ENCODE measurements at regions not wholly inside any gene's neighbourhood (a gene's known extent, or its start where the extent isn't known, plus 50 kb on each side); places are given as distances from the start of the nearest gene placed in this dataset.
"Not testable (repeated sequence)": the region's sequence is repeated elsewhere in the genome, so short reads cannot be mapped to it uniquely, and the experiment has no call there.

GRCh38 chr15:36195361-36196007 lies 383.9 kb upstream of the CDIN1 start:
- DNase-seq, H3K27me3 ChIP-seq, H3K36me3 ChIP-seq, H3K4me3 ChIP-seq, H3K9me3 ChIP-seq: not testable (repeated sequence)

- DNase-seq: no peak
- no peaks in the 10 kb centered on the region for H3K36me3 ChIP-seq
- no peak overlapping the region for H3K4me3 ChIP-seq
- no peaks in the 10 kb centered on the region for H3K9me3 ChIP-seq
- no peaks in the 10 kb centered on the region for H3K27me3 ChIP-seq
Measured at GRCh38 chr15:36208868-36209582, 370.4 kb upstream of the CDIN1 start.

GRCh38 chr15:36210426-36210825 lies 369.0 kb upstream of the CDIN1 start:
- H3K9me3 ChIP-seq: no peaks in the 10 kb centered on the region
- no peak overlapping the region for H3K4me3 ChIP-seq
- no peaks in the 10 kb centered on the region for H3K36me3 ChIP-seq
- no peaks in the 10 kb centered on the region for H3K27me3 ChIP-seq
- no peak for DNase-seq

GRCh38 chr15:36218322-36218721 lies 361.1 kb upstream of the CDIN1 start:
- Histone ChIP-seq H3K36me3 (no peaks in the 10 kb centered on the region), H3K27me3 (no peaks in the 10 kb centered on the region), H3K9me3 (no peaks in the 10 kb centered on the region), H3K4me3 (no peak overlapping the region)
- DNase-seq: no peak

GRCh38 chr15:36218991-36219390 lies 360.4 kb upstream of the CDIN1 start:
- no peaks in the 10 kb centered on the region for H3K36me3 ChIP-seq
- DNase-seq: no peak
- no peak overlapping the region for H3K4me3 ChIP-seq
- H3K9me3 ChIP-seq: no peaks in the 10 kb centered on the region
- H3K27me3 ChIP-seq: no peaks in the 10 kb centered on the region

GRCh38 chr15:36221992-36222391 lies 357.4 kb upstream of the CDIN1 start:
- no peaks in the 10 kb centered on the region for H3K9me3 ChIP-seq
- H3K36me3 ChIP-seq: no peaks in the 10 kb centered on the region
- H3K27me3 ChIP-seq: no peaks in the 10 kb centered on the region
- no peak for DNase-seq
- no peak overlapping the region for H3K4me3 ChIP-seq

GRCh38 chr15:36230776-36231175 lies 348.6 kb upstream of the CDIN1 start:
- DNase-seq: no peak
- Histone ChIP-seq H3K4me3 (no peak overlapping the region), H3K36me3 (no peaks in the 10 kb centered on the region), H3K27me3 (no peaks in the 10 kb centered on the region), H3K9me3 (no peaks in the 10 kb centered on the region)

GRCh38 chr15:36232491-36232890 lies 346.9 kb upstream of the CDIN1 start:
- Histone ChIP-seq H3K36me3 (no peaks in the 10 kb centered on the region), H3K27me3 (no peaks in the 10 kb centered on the region), H3K9me3 (no peaks in the 10 kb centered on the region), H3K4me3 (no peak overlapping the region)
- DNase-seq: no peak

GRCh38 chr15:36234743-36235142 lies 344.7 kb upstream of the CDIN1 start:
- Histone ChIP-seq H3K36me3 (no peaks in the 10 kb centered on the region), H3K4me3 (no peak overlapping the region), H3K27me3 (no peaks in the 10 kb centered on the region), H3K9me3 (no peaks in the 10 kb centered on the region)
- no peak for DNase-seq

GRCh38 chr15:36235173-36235572 lies 344.3 kb upstream of the CDIN1 start:
- H3K36me3 ChIP-seq: no peaks in the 10 kb centered on the region
- H3K27me3 ChIP-seq: no peaks in the 10 kb centered on the region
- H3K4me3 ChIP-seq: no peak overlapping the region
- DNase-seq: no peak
- H3K9me3 ChIP-seq: no peaks in the 10 kb centered on the region

GRCh38 chr15:36239509-36239908 lies 339.9 kb upstream of the CDIN1 start:
- Histone ChIP-seq H3K4me3 (no peak overlapping the region), H3K36me3 (no peaks in the 10 kb centered on the region), H3K27me3 (no peaks in the 10 kb centered on the region), H3K9me3 (no peaks in the 10 kb centered on the region)
- no peak for DNase-seq

GRCh38 chr15:36251450-36251849 lies 328.0 kb upstream of the CDIN1 start:
- no peak overlapping the region for H3K4me3 ChIP-seq

GRCh38 chr15:36252146-36252711 lies 327.2 kb upstream of the CDIN1 start:
- no peaks in the 10 kb centered on the region for H3K27me3 ChIP-seq
- DNase-seq: no peak

More at GRCh38 chr15:36251450-36251849, 328.0 kb upstream of the CDIN1 start:
- no peaks in the 10 kb centered on the region for H3K27me3 ChIP-seq
- H3K36me3 ChIP-seq: no peaks in the 10 kb centered on the region
- no peaks in the 10 kb centered on the region for H3K9me3 ChIP-seq
- no peak for DNase-seq

GRCh38 chr15:36254426-36254825 lies 325.0 kb upstream of the CDIN1 start:
- H3K4me3 ChIP-seq: no peak overlapping the region
- no peak for DNase-seq

More at GRCh38 chr15:36252146-36252711, 327.2 kb upstream of the CDIN1 start:
- H3K4me3 ChIP-seq: no peak overlapping the region
- no peaks in the 10 kb centered on the region for H3K9me3 ChIP-seq
- H3K36me3 ChIP-seq: no peaks in the 10 kb centered on the region

GRCh38 chr15:36256404-36256807 lies 323.0 kb upstream of the CDIN1 start:
- Histone ChIP-seq H3K9me3 (no peaks in the 10 kb centered on the region), H3K4me3 (no peak overlapping the region), H3K36me3 (no peaks in the 10 kb centered on the region), H3K27me3 (no peaks in the 10 kb centered on the region)
- DNase-seq: no peak

More at GRCh38 chr15:36254426-36254825, 325.0 kb upstream of the CDIN1 start:
- Histone ChIP-seq H3K27me3 (no peaks in the 10 kb centered on the region), H3K9me3 (no peaks in the 10 kb centered on the region), H3K36me3 (no peaks in the 10 kb centered on the region)

GRCh38 chr15:36263666-36264065 lies 315.8 kb upstream of the CDIN1 start:
- DNase-seq: no peak
- Histone ChIP-seq H3K4me3 (no peak overlapping the region), H3K9me3 (no peaks in the 10 kb centered on the region), H3K36me3 (no peaks in the 10 kb centered on the region), H3K27me3 (no peaks in the 10 kb centered on the region)

GRCh38 chr15:36265422-36265821 lies 314.0 kb upstream of the CDIN1 start:
- no peaks in the 10 kb centered on the region for H3K9me3 ChIP-seq
- H3K36me3 ChIP-seq: no peaks in the 10 kb centered on the region
- no peak overlapping the region for H3K4me3 ChIP-seq
- no peak for DNase-seq
- H3K27me3 ChIP-seq: no peaks in the 10 kb centered on the region

GRCh38 chr15:36271048-36271447 lies 308.4 kb upstream of the CDIN1 start:
- no peaks in the 10 kb centered on the region for H3K27me3 ChIP-seq
- no peaks in the 10 kb centered on the region for H3K36me3 ChIP-seq
- no peaks in the 10 kb centered on the region for H3K9me3 ChIP-seq
- no peak for DNase-seq
- no peak overlapping the region for H3K4me3 ChIP-seq
